Effector memory CD4-positive, alpha-beta T cell (primary cell): ENCODE measurements at regions not wholly inside any gene's neighbourhood (a gene's known extent, or its start where the extent isn't known, plus 50 kb on each side); places are given as distances from the start of the nearest gene placed in this dataset.

Source experiments
- DNase-seq, 3 donors: peaks; one replicate each; pipeline ENCODE4 v3.0.0-alpha.2; 2020
- H3K27ac ChIP-seq: 2 replicates; pipeline ENCODE4 v1.7.0; 2013; ENCODE audit warnings: mild to moderate bottlenecking, low read length, moderate library complexity; ENCODE audit not compliant: insufficient read depth, poor library complexity, severe bottlenecking
- H3K27me3 ChIP-seq: replicated peaks from 2 replicates; pipeline ENCODE4 v1.7.0; 2013; ENCODE audit warnings: mild to moderate bottlenecking, low read length; ENCODE audit not compliant: insufficient read depth, control insufficient read depth, poor library complexity, severe bottlenecking
- H3K36me3 ChIP-seq: 2 replicates; pipeline ENCODE4 v1.7.0; 2013; ENCODE audit warnings: mild to moderate bottlenecking, low read length, moderate library complexity; ENCODE audit not compliant: control insufficient read depth, insufficient read depth
- H3K4me1 ChIP-seq: 2 replicates; pipeline ENCODE4 v1.7.0; 2013; ENCODE audit warnings: low read length, mild to moderate bottlenecking; ENCODE audit not compliant: control insufficient read depth, insufficient read depth, poor library complexity, severe bottlenecking
- H3K4me3 ChIP-seq: 2 replicates; pipeline ENCODE4 v1.7.0; 2013; ENCODE audit warnings: low read length, low read depth, mild to moderate bottlenecking; ENCODE audit not compliant: insufficient read depth, poor library complexity, severe bottlenecking
- H3K9me3 ChIP-seq: 2 replicates; pipeline ENCODE4 v1.7.0; 2013; ENCODE audit warnings: mild to moderate bottlenecking, low read length, moderate library complexity; ENCODE audit not compliant: control insufficient read depth

- DNase-seq = no peak
- H3K36me3 ChIP-seq = no peaks in the 10 kb centered on the region
- peak overlapping the region; percentile 27 for H3K4me3 ChIP-seq
- peaks cover 76% of the 10 kb centered on the region for H3K4me1 ChIP-seq
- peak overlapping the region; percentile 80 for H3K27ac ChIP-seq
- no peaks in the 10 kb centered on the region for H3K9me3 ChIP-seq
- no peaks in the 10 kb centered on the region for H3K27me3 ChIP-seq
Measured at GRCh38 chr17:413706-414380, 61.2 kb upstream of the RPH3AL start.

GRCh38 chr17:413016-413350 is 60.4 kb upstream of the RPH3AL start:
- Histone ChIP-seq H3K36me3 (no peaks in the 10 kb centered on the region), H3K9me3 (no peaks in the 10 kb centered on the region), H3K27me3 (no peaks in the 10 kb centered on the region), H3K27ac (peak overlapping the region; percentile 80), H3K4me3 (peak overlapping the region; percentile 27), H3K4me1 (peaks cover 68% of the 10 kb centered on the region)
- no peak for DNase-seq

GRCh38 chr17:412211-413015 is 59.8 kb upstream of the RPH3AL start:
- peak overlapping the region; percentile 80 for H3K27ac ChIP-seq
- peak; percentile 43 to 64 (median 47) for DNase-seq
- peaks cover 62% of the 10 kb centered on the region for H3K4me1 ChIP-seq
- no peaks in the 10 kb centered on the region for H3K36me3 ChIP-seq
- H3K27me3 ChIP-seq = no peaks in the 10 kb centered on the region
- no peaks in the 10 kb centered on the region for H3K9me3 ChIP-seq
- peak overlapping the region; percentile 27 for H3K4me3 ChIP-seq

- Histone ChIP-seq H3K9me3 (no peaks in the 10 kb centered on the region), H3K4me3 (no peak overlapping the region), H3K36me3 (no peaks in the 10 kb centered on the region), H3K27me3 (no peaks in the 10 kb centered on the region), H3K4me1 (peaks cover 56% of the 10 kb centered on the region), H3K27ac (peak overlapping the region; percentile 93)
- no peak for DNase-seq
Measured at GRCh38 chr17:411421-412120, 59.0 kb upstream of the RPH3AL start.

- Histone ChIP-seq H3K4me3 (peak overlapping the region; percentile 75), H3K36me3 (no peaks in the 10 kb centered on the region), H3K27me3 (no peaks in the 10 kb centered on the region), H3K9me3 (no peaks in the 10 kb centered on the region), H3K27ac (peak overlapping the region; percentile 93), H3K4me1 (peaks cover 49% of the 10 kb centered on the region)
- DNase-seq = peak; percentile 33 to 55 (median 55)
Measured at GRCh38 chr17:410543-411401, 58.2 kb upstream of the RPH3AL start.

GRCh38 chr17:409848-410542 is 57.4 kb upstream of the RPH3AL start:
- H3K9me3 ChIP-seq = no peaks in the 10 kb centered on the region
- no peaks in the 10 kb centered on the region for H3K27me3 ChIP-seq
- DNase-seq = peak; percentile 98 to 100 (median 99)
- H3K4me3 ChIP-seq = peak overlapping the region; percentile 75
- no peaks in the 10 kb centered on the region for H3K36me3 ChIP-seq
- peak overlapping the region; percentile 93 for H3K27ac ChIP-seq
- H3K4me1 ChIP-seq = peaks cover 42% of the 10 kb centered on the region

DNA sequence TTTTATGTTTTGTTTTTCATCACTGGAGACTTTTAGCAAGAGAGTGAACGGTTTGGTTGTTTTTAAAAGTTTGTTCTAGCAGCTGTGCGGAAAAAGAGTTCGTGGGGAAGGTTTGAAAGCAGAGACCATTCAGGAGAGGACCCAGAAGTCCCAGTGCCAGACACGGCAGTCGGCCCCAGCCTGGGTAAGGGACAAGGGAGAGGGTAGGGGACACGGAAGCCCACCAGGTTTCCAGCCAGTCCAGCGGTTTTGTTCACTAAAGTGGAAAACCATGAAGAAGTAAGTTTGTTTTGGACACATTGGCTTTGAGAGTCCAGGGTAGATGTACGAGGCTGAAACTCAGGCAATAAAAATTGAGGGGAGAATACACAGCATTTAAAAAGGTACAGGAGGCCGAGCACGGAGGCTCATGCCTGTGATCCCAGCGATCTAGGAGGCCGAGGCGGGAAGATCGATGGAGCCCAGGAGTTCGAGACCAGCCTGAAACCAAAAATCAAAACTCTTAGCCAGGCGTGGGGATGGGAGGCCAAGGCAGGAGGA is 56.8 kb upstream of the RPH3AL start:
- Histone ChIP-seq H3K9me3 (no peaks in the 10 kb centered on the region), H3K4me1 (peaks cover 36% of the 10 kb centered on the region), H3K27ac (peak overlapping the region; percentile 68), H3K36me3 (no peaks in the 10 kb centered on the region), H3K27me3 (no peaks in the 10 kb centered on the region), H3K4me3 (peak overlapping the region; percentile 61)
- DNase-seq = no peak

GRCh38 chr17:404703-405102 is 52.1 kb upstream of the RPH3AL start:
- Histone ChIP-seq H3K4me1 (peaks cover 6% of the 10 kb centered on the region), H3K27me3 (no peaks in the 10 kb centered on the region), H3K27ac (no peak overlapping the region), H3K4me3 (no peak overlapping the region), H3K36me3 (peaks cover 23% of the 10 kb centered on the region), H3K9me3 (no peaks in the 10 kb centered on the region)
- no peak for DNase-seq
